K562 (cell line): ENCODE measurements at regions not wholly inside any gene's neighbourhood (a gene's known extent, or its start where the extent isn't known, plus 50 kb on each side); places are given as distances from the start of the nearest gene placed in this dataset.

ENCODE experiments used
- ATAC-seq: fragments of 200-7000 bp; cut with Tn5 transposase; 3 replicates; pipeline ENCODE4 v1.9.1; 2020; ENCODE audit warnings: moderate library complexity
- BruUV-seq: library from RNA; stranded (reverse); fragments of 400-500 nt; replicated peaks from 2 replicates; lab custom pipeline; 2021; lab: Mats Ljungman, UMichigan
- CTCF ChIA-PET: fragments of 300-600 bp; formaldehyde crosslinking; extraction: SDS; loops from one replicate; lab custom pipeline; 2021; ENCODE audit warnings: low intra/inter-chr PET ratio; lab: Yijun Ruan, JAX
- POLR2A ChIA-PET: fragments of 300-600, 350-650 bp; sonication (Branson Sonifier 250); formaldehyde crosslinking; extraction: SDS; loops from one replicate; lab custom pipeline; 2021; ENCODE audit warnings: antibody characterized with exemption, inconsistent platforms; lab: Yijun Ruan, JAX
- DNase-seq, 4 experiments: peaks; one replicate each; pipeline versions ENCODE4 v3.0.0 to v3.0.0-alpha.2; 2011 to 2018; ENCODE audit warnings: low spot score in 3 of 4, mixed read lengths in 3 of 4; ENCODE audit errors: extremely low read depth in 1 of 4
- FAIRE-seq: peaks from 2 replicates; lab custom pipeline; 2011; peaks lifted over from hg19 to GRCh38; lab: Jason Lieb, UNC
- H2AFZ ChIP-seq: 2 replicates; pipeline ENCODE4 v1.6.0; 2011; ENCODE audit warnings: low read depth, low read length, control low read depth, inconsistent platforms
- H3K27ac ChIP-seq: fragments of 200-600 bp; 3 replicates; pipeline ENCODE4 v1.8.0; 2011; ENCODE audit warnings: low read depth, mild to moderate bottlenecking, control low read depth, inconsistent platforms, low read length, moderate library complexity, mixed read lengths; ENCODE audit errors: extremely low read depth
- H3K27me3 ChIP-seq, 2 experiments: fragments of 300-600 bp in 1 of 2; 2 replicates in 1 of 2; 3 replicates in 1 of 2; pipeline versions ENCODE4 v1.6.0 to v1.8.0; 2011; ENCODE audit warnings: inconsistent platforms in 2 of 2, low read length in 2 of 2, mild to moderate bottlenecking in 1 of 2, mixed read lengths in 1 of 2, moderate library complexity in 1 of 2; ENCODE audit not compliant: control insufficient read depth in 2 of 2, insufficient read depth in 2 of 2
- H3K36me3 ChIP-seq: fragments of 300-600 bp; 3 replicates; pipeline ENCODE4 v1.8.0; 2011; ENCODE audit warnings: mild to moderate bottlenecking, low read length, inconsistent platforms; ENCODE audit not compliant: control insufficient read depth, insufficient read depth
- H3K4me1 ChIP-seq, 2 experiments: fragments of 200-600 bp in 1 of 2; replicated peaks in 1 of 2; 2 replicates in 1 of 2; 3 replicates in 1 of 2; pipeline versions ENCODE4 v1.5.1 to v1.8.0; 2011; ENCODE audit warnings: inconsistent platforms in 2 of 2, low read length in 2 of 2, mild to moderate bottlenecking in 1 of 2, mixed read lengths in 1 of 2, moderate library complexity in 1 of 2; ENCODE audit not compliant: control insufficient read depth in 2 of 2, insufficient read depth in 2 of 2
- H3K4me2 ChIP-seq: 2 replicates; pipeline ENCODE4 v1.6.1; 2011; ENCODE audit warnings: low read length, control low read depth, inconsistent platforms, mixed read lengths; ENCODE audit not compliant: insufficient read depth
- H3K4me3 ChIP-seq: fragments of 200-600 bp; sonication (generic), shearing (Covaris generic); 2 replicates; pipeline ENCODE4 v1.5.1; 2016; ENCODE audit warnings: control low read depth, inconsistent platforms
- H3K79me2 ChIP-seq: fragments of 200-600 bp; 3 replicates; pipeline ENCODE4 v1.8.0; 2011; ENCODE audit warnings: low read length, inconsistent platforms; ENCODE audit not compliant: control insufficient read depth, insufficient read depth
- H3K9ac ChIP-seq, 2 experiments: 2 replicates each; pipeline versions ENCODE4 v1.6.0 to v1.6.1; 2011; ENCODE audit warnings: low read depth in 2 of 2, low read length in 2 of 2, control low read depth in 1 of 2, inconsistent platforms in 1 of 2, mild to moderate bottlenecking in 1 of 2, mixed read lengths in 1 of 2; ENCODE audit not compliant: insufficient read depth in 1 of 2
- H3K9me1 ChIP-seq: one replicate; pipeline ENCODE4 v1.6.0; 2011; ENCODE audit warnings: inconsistent platforms, mild to moderate bottlenecking, low read length, moderate library complexity; ENCODE audit not compliant: control insufficient read depth, insufficient read depth
- H3K9me3 ChIP-seq: replicated peaks from 2 replicates; pipeline ENCODE4 v1.5.1; 2011; ENCODE audit warnings: low read depth, low read length, inconsistent platforms; ENCODE audit not compliant: control insufficient read depth, insufficient read depth
- H4K20me1 ChIP-seq: replicated peaks from 2 replicates; pipeline ENCODE4 v1.6.1; 2011; ENCODE audit warnings: low read length, inconsistent platforms, mixed read lengths; ENCODE audit not compliant: control insufficient read depth, insufficient read depth
- CBX8 ChIP-seq: fragments of 200-600 bp; sonication (generic); IDR thresholded peaks from 2 replicates; pipeline ENCODE4 v1.6.1; 2012; ENCODE audit warnings: borderline replicate concordance, mixed run types, low read depth, mild to moderate bottlenecking, moderate library complexity, mixed read lengths, low read length, control low read depth, inconsistent platforms; ENCODE audit not compliant: poor library complexity, severe bottlenecking; ENCODE audit errors: extremely low read depth
- CTBP1 ChIP-seq: fragments of 450-650 bp; IDR thresholded peaks from 2 replicates; pipeline ENCODE4 v1.6.1; 2016; ENCODE audit warnings: borderline replicate concordance
- MCM5 ChIP-seq: fragments of 450-650 bp; IDR thresholded peaks from 2 replicates; pipeline ENCODE4 v1.6.1; 2016; ENCODE audit warnings: low read depth
- NR1H2 ChIP-seq: sonication (generic); formaldehyde crosslinking; IDR thresholded peaks from 2 replicates; pipeline ENCODE4 v1.4.0; 2020; ENCODE audit warnings: mild to moderate bottlenecking, missing genetic modification reagents
- PRMT5 ChIP-seq: sonication (generic); formaldehyde crosslinking; IDR thresholded peaks from 2 replicates; pipeline ENCODE4 v1.5.0; 2020; ENCODE audit warnings: missing genetic modification reagents
- PTBP1 ChIP-seq: fragments of 200-400 bp; formaldehyde crosslinking; IDR thresholded peaks from 2 replicates; pipeline ENCODE4 v1.6.1; 2017; ENCODE audit warnings: low read depth, low read length
- SPI1 ChIP-seq: IDR thresholded peaks from 2 replicates; pipeline ENCODE4 v1.6.1; 2011; ENCODE audit warnings: low read depth, low read length, control low read depth, borderline replicate concordance
- THRB ChIP-seq: fragments of 450-650 bp; formaldehyde crosslinking; conservative IDR thresholded peaks from 2 replicates; pipeline ENCODE4 v1.4.0; 2022; ENCODE audit warnings: mild to moderate bottlenecking, missing genetic modification characterization
- TRIM25 ChIP-seq: fragments of 450-650 bp; IDR thresholded peaks from 2 replicates; pipeline ENCODE4 v1.7.0; 2016; ENCODE audit warnings: borderline replicate concordance
- ZNF551 ChIP-seq: fragments of 250-450 bp; sonication (Bioruptor Pico); IDR thresholded peaks from 2 replicates; pipeline ENCODE4 v1.5.0; 2021; ENCODE audit warnings: mild to moderate bottlenecking, moderate library complexity
- WGBS: fragments of 100-300 bp; shearing (Covaris generic); methylation state at CpG from one replicate; pipeline ENCODE4 v1.1.6; 2016; ENCODE audit warnings: low coverage, mixed read lengths; ENCODE audit not compliant: insufficient coverage; ENCODE audit errors: missing lambda C conversion rate; 5-methylcytosine and 5-hydroxymethylcytosine counted together
- in situ Hi-C: fragments of 300-500 bp; cut with MboI; formaldehyde crosslinking; loops from 4 replicates; pipeline ENCODE4 v1.15.0; 2018; ENCODE audit warnings: inconsistent platforms, mixed read lengths
- intact Hi-C: fragments of 100-400 bp; cut with micrococcal nuclease; formaldehyde crosslinking; loops from 2 replicates; pipeline ENCODE4 v1.14.2; 2022
- TF ChIP-seq, protein P1 (sequence below): fragments of 450-650 bp; IDR thresholded peaks from 2 replicates; pipeline ENCODE4 v1.6.1; 2016; ENCODE audit warnings: borderline replicate concordance

GRCh38 chr13:82305588-82305987 lies 1576.7 kb downstream of the SLITRK1 start:
- TF ChIP-seq ZNF551 (CRISPR knock-in tag) = no peak
- TF ChIP-seq MCM5 = no peak
- TF ChIP-seq NR1H2 (CRISPR knock-in tag) = no peak
- no peak for TF ChIP-seq CTBP1
- no peak for TF ChIP-seq PRMT5 (CRISPR knock-in tag)
- CTCF ChIA-PET = no interaction called here
- no peak for FAIRE-seq
- no peaks in the 10 kb centered on the region for H3K4me1 ChIP-seq
- in situ Hi-C loops (no loop called here), intact Hi-C loops (no loop called here)
- no peaks in the 10 kb centered on the region for H3K36me3 ChIP-seq
- no peak overlapping the region for H3K27ac ChIP-seq
- H3K9me3 ChIP-seq = no peaks in the 10 kb centered on the region
- H3K4me2 ChIP-seq = no peak overlapping the region
- no peaks in the 10 kb centered on the region for H3K9me1 ChIP-seq
- no peak overlapping the region for H2AFZ ChIP-seq
- no peaks in the 10 kb centered on the region for H3K27me3 ChIP-seq
- ATAC-seq = no peak
- BruUV-seq = no TSS peak
- no peak overlapping the region for H3K9ac ChIP-seq
- DNase-seq = no peak
- 0% methylated on average over 1 of the region's 1 CpG for WGBS
- POLR2A ChIA-PET = no interaction called here
- H3K79me2 ChIP-seq = no peaks in the 10 kb centered on the region
- no peaks in the 10 kb centered on the region for H4K20me1 ChIP-seq
- no peak overlapping the region for H3K4me3 ChIP-seq

- Histone ChIP-seq H3K4me2 (no peak overlapping the region), H3K9ac (no peak overlapping the region), H3K36me3 (no peaks in the 10 kb centered on the region), H3K9me3 (no peaks in the 10 kb centered on the region), H3K79me2 (no peaks in the 10 kb centered on the region), H3K4me3 (no peak overlapping the region), H3K27me3 (no peaks in the 10 kb centered on the region), H3K4me1 (no peaks in the 10 kb centered on the region), H3K27ac (no peak overlapping the region), H3K9me1 (no peaks in the 10 kb centered on the region), H2AFZ (no peak overlapping the region), H4K20me1 (no peaks in the 10 kb centered on the region)
- in situ Hi-C loops = no loop called here
- FAIRE-seq (no peak), ATAC-seq (no peak), DNase-seq (no peak)
- CTCF ChIA-PET = no interaction called here
- intact Hi-C loops = no loop called here
- WGBS = 0% methylated on average over 5 of the region's 5 CpGs
- no TSS peak for BruUV-seq
- POLR2A ChIA-PET = no interaction called here
- TF ChIP-seq TRIM25 (no peak), PTBP1 (no peak), CBX8 (no peak), SPI1 (no peak), THRB (no peak)
- TF ChIP-seq, protein P1, sequence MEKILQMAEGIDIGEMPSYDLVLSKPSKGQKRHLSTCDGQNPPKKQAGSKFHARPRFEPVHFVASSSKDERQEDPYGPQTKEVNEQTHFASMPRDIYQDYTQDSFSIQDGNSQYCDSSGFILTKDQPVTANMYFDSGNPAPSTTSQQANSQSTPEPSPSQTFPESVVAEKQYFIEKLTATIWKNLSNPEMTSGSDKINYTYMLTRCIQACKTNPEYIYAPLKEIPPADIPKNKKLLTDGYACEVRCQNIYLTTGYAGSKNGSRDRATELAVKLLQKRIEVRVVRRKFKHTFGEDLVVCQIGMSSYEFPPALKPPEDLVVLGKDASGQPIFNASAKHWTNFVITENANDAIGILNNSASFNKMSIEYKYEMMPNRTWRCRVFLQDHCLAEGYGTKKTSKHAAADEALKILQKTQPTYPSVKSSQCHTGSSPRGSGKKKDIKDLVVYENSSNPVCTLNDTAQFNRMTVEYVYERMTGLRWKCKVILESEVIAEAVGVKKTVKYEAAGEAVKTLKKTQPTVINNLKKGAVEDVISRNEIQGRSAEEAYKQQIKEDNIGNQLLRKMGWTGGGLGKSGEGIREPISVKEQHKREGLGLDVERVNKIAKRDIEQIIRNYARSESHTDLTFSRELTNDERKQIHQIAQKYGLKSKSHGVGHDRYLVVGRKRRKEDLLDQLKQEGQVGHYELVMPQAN = no peak
Measured at GRCh38 chr13:82298106-82298505, 1584.2 kb downstream of the SLITRK1 start.
